ENCODE measurements at regions not wholly inside any gene's neighbourhood (a gene's known extent, or its start where the extent isn't known, plus 50 kb on each side); places are given as distances from the start of the nearest gene placed in this dataset.

GRCh38 chr3:153628591-153628990, 466.6 kb downstream of the RAP2B start:
- Histone ChIP-seq H3K23ac (ENCODE audit: low read depth, low read length, poor library complexity) (no peak overlapping the region), H4K91ac (ENCODE audit: low read depth, low read length, poor library complexity) (no peak overlapping the region), H3K79me1 (ENCODE audit: low read depth, low read length) (no peaks in the 10 kb centered on the region), H3K4me1 (ENCODE audit: control insufficient read depth in 2 of 2, insufficient read depth in 1 of 2, low read depth in 1 of 2, low read length in 2 of 2) (no peaks in the 10 kb centered on the region), H3K9me3 (replicated peaks in 1 of 2; ENCODE audit: control insufficient read depth in 2 of 2, insufficient read depth in 1 of 2, low read depth in 1 of 2, low read length in 2 of 2) (no peaks in the 10 kb centered on the region), H3K27ac (replicated peaks; ENCODE audit: low read length) (no peak overlapping the region), H3K4me3 (ENCODE audit: low read length in 2 of 2) (no peak overlapping the region), H2BK5ac (ENCODE audit: low read length) (no peak overlapping the region), H3K9ac (ENCODE audit: low read depth, low read length, poor library complexity) (no peak overlapping the region), H3K36me3 (replicated peaks in 1 of 2; ENCODE audit: control insufficient read depth in 2 of 2, insufficient read depth in 2 of 2, low read length in 2 of 2) (no peaks in the 10 kb centered on the region), H3K14ac (ENCODE audit: low read length) (no peak overlapping the region), H2AK5ac (ENCODE audit: low read depth, low read length) (no peak overlapping the region), H3K27me3 (ENCODE audit: control insufficient read depth in 3 of 3, insufficient read depth in 3 of 3, low read depth in 1 of 3, low read length in 3 of 3) (no peaks in the 10 kb centered on the region), H4K8ac (ENCODE audit: low read depth, low read length) (no peak overlapping the region), H2BK12ac (ENCODE audit: low read length) (no peak overlapping the region), H2BK15ac (ENCODE audit: low read length) (no peak overlapping the region), H2AFZ (ENCODE audit: low read length) (no peak overlapping the region), H3K18ac (ENCODE audit: low read length) (no peak overlapping the region), H3K4ac (ENCODE audit: low read length) (no peak overlapping the region), H2BK120ac (ENCODE audit: low read depth, low read length) (no peak overlapping the region), H3K4me2 (ENCODE audit: insufficient read depth, low read length, poor library complexity, severe bottlenecking) (no peak overlapping the region)
- WGBS, 2 donors (ENCODE audit: extremely low coverage in 2 of 2, insufficient read length in 2 of 2, insufficient replicate concordance in 1 of 2): no CpG with 5 or more reads among the region's 4 CpGs
- no peak for DNase-seq (ENCODE audit: low spot score)

- Histone ChIP-seq H2BK120ac (ENCODE audit: low read depth, low read length) (no peak overlapping the region), H2BK5ac (ENCODE audit: low read length) (no peak overlapping the region), H3K9me3 (replicated peaks in 1 of 2; ENCODE audit: control insufficient read depth in 2 of 2, insufficient read depth in 1 of 2, low read depth in 1 of 2, low read length in 2 of 2) (no peaks in the 10 kb centered on the region), H4K8ac (ENCODE audit: low read depth, low read length) (no peak overlapping the region), H3K14ac (ENCODE audit: low read length) (no peak overlapping the region), H3K4ac (ENCODE audit: low read length) (no peak overlapping the region), H3K4me3 (ENCODE audit: low read length in 2 of 2) (no peak overlapping the region), H3K4me1 (ENCODE audit: control insufficient read depth in 2 of 2, insufficient read depth in 1 of 2, low read depth in 1 of 2, low read length in 2 of 2) (no peaks in the 10 kb centered on the region), H2BK12ac (ENCODE audit: low read length) (no peak overlapping the region), H3K4me2 (ENCODE audit: insufficient read depth, low read length, poor library complexity, severe bottlenecking) (no peak overlapping the region), H3K36me3 (replicated peaks in 1 of 2; ENCODE audit: control insufficient read depth in 2 of 2, insufficient read depth in 2 of 2, low read length in 2 of 2) (no peaks in the 10 kb centered on the region), H2AFZ (ENCODE audit: low read length) (no peak overlapping the region), H3K18ac (ENCODE audit: low read length) (no peak overlapping the region), H3K23ac (ENCODE audit: low read depth, low read length, poor library complexity) (no peak overlapping the region), H3K27me3 (ENCODE audit: control insufficient read depth in 3 of 3, insufficient read depth in 3 of 3, low read depth in 1 of 3, low read length in 3 of 3) (no peaks in the 10 kb centered on the region), H2AK5ac (ENCODE audit: low read depth, low read length) (no peak overlapping the region), H4K91ac (ENCODE audit: low read depth, low read length, poor library complexity) (no peak overlapping the region), H3K9ac (ENCODE audit: low read depth, low read length, poor library complexity) (no peak overlapping the region), H3K79me1 (ENCODE audit: low read depth, low read length) (no peaks in the 10 kb centered on the region), H2BK15ac (ENCODE audit: low read length) (no peak overlapping the region), H3K27ac (replicated peaks; ENCODE audit: low read length) (no peak overlapping the region)
- DNase-seq (ENCODE audit: low spot score): no peak
- WGBS, 2 donors (ENCODE audit: extremely low coverage in 2 of 2, insufficient read length in 2 of 2, insufficient replicate concordance in 1 of 2): no CpG with 5 or more reads among the region's 2 CpGs
Observed at GRCh38 chr3:153629148-153629547, 467.1 kb downstream of the RAP2B start.

- Histone ChIP-seq H2BK120ac (ENCODE audit: low read depth, low read length) (no peak overlapping the region), H2AFZ (ENCODE audit: low read length) (no peak overlapping the region), H2BK5ac (ENCODE audit: low read length) (no peak overlapping the region), H3K4me3 (ENCODE audit: low read length in 2 of 2) (no peak overlapping the region), H3K4me2 (ENCODE audit: insufficient read depth, low read length, poor library complexity, severe bottlenecking) (no peak overlapping the region), H3K79me1 (ENCODE audit: low read depth, low read length) (no peaks in the 10 kb centered on the region), H2BK12ac (ENCODE audit: low read length) (no peak overlapping the region), H3K9me3 (replicated peaks in 1 of 2; ENCODE audit: control insufficient read depth in 2 of 2, insufficient read depth in 1 of 2, low read depth in 1 of 2, low read length in 2 of 2) (no peaks in the 10 kb centered on the region), H4K8ac (ENCODE audit: low read depth, low read length) (no peak overlapping the region), H2BK15ac (ENCODE audit: low read length) (no peak overlapping the region), H3K23ac (ENCODE audit: low read depth, low read length, poor library complexity) (no peak overlapping the region), H3K4me1 (ENCODE audit: control insufficient read depth in 2 of 2, insufficient read depth in 1 of 2, low read depth in 1 of 2, low read length in 2 of 2) (no peaks in the 10 kb centered on the region), H3K18ac (ENCODE audit: low read length) (no peak overlapping the region), H4K91ac (ENCODE audit: low read depth, low read length, poor library complexity) (no peak overlapping the region), H3K14ac (ENCODE audit: low read length) (no peak overlapping the region), H3K27me3 (ENCODE audit: control insufficient read depth in 3 of 3, insufficient read depth in 3 of 3, low read depth in 1 of 3, low read length in 3 of 3) (no peaks in the 10 kb centered on the region), H3K36me3 (replicated peaks in 1 of 2; ENCODE audit: control insufficient read depth in 2 of 2, insufficient read depth in 2 of 2, low read length in 2 of 2) (no peaks in the 10 kb centered on the region), H3K9ac (ENCODE audit: low read depth, low read length, poor library complexity) (no peak overlapping the region), H3K27ac (replicated peaks; ENCODE audit: low read length) (no peak overlapping the region), H3K4ac (ENCODE audit: low read length) (no peak overlapping the region), H2AK5ac (ENCODE audit: low read depth, low read length) (no peak overlapping the region)
- no CpG with 5 or more reads among the region's 2 CpGs for WGBS, 2 donors (ENCODE audit: extremely low coverage in 2 of 2, insufficient read length in 2 of 2, insufficient replicate concordance in 1 of 2)
- DNase-seq (ENCODE audit: low spot score): no peak
Observed at GRCh38 chr3:153631102-153631501, 469.1 kb downstream of the RAP2B start.

GRCh38 chr3:153631664-153632063, 469.6 kb downstream of the RAP2B start:
- Histone ChIP-seq H3K27me3 (ENCODE audit: control insufficient read depth in 3 of 3, insufficient read depth in 3 of 3, low read depth in 1 of 3, low read length in 3 of 3) (no peaks in the 10 kb centered on the region), H2BK12ac (ENCODE audit: low read length) (no peak overlapping the region), H3K18ac (ENCODE audit: low read length) (no peak overlapping the region), H3K36me3 (replicated peaks in 1 of 2; ENCODE audit: control insufficient read depth in 2 of 2, insufficient read depth in 2 of 2, low read length in 2 of 2) (no peaks in the 10 kb centered on the region), H2BK15ac (ENCODE audit: low read length) (no peak overlapping the region), H2AK5ac (ENCODE audit: low read depth, low read length) (no peak overlapping the region), H3K9me3 (replicated peaks in 1 of 2; ENCODE audit: control insufficient read depth in 2 of 2, insufficient read depth in 1 of 2, low read depth in 1 of 2, low read length in 2 of 2) (no peaks in the 10 kb centered on the region), H2BK120ac (ENCODE audit: low read depth, low read length) (no peak overlapping the region), H4K8ac (ENCODE audit: low read depth, low read length) (no peak overlapping the region), H3K9ac (ENCODE audit: low read depth, low read length, poor library complexity) (no peak overlapping the region), H3K23ac (ENCODE audit: low read depth, low read length, poor library complexity) (no peak overlapping the region), H4K91ac (ENCODE audit: low read depth, low read length, poor library complexity) (no peak overlapping the region), H2AFZ (ENCODE audit: low read length) (no peak overlapping the region), H2BK5ac (ENCODE audit: low read length) (no peak overlapping the region), H3K4me1 (ENCODE audit: control insufficient read depth in 2 of 2, insufficient read depth in 1 of 2, low read depth in 1 of 2, low read length in 2 of 2) (no peaks in the 10 kb centered on the region), H3K4me3 (ENCODE audit: low read length in 2 of 2) (no peak overlapping the region), H3K14ac (ENCODE audit: low read length) (no peak overlapping the region), H3K79me1 (ENCODE audit: low read depth, low read length) (no peaks in the 10 kb centered on the region), H3K27ac (replicated peaks; ENCODE audit: low read length) (no peak overlapping the region), H3K4me2 (ENCODE audit: insufficient read depth, low read length, poor library complexity, severe bottlenecking) (no peak overlapping the region), H3K4ac (ENCODE audit: low read length) (no peak overlapping the region)
- no CpG with 5 or more reads among the region's 2 CpGs for WGBS, 2 donors (ENCODE audit: extremely low coverage in 2 of 2, insufficient read length in 2 of 2, insufficient replicate concordance in 1 of 2)
- DNase-seq (ENCODE audit: low spot score): no peak
